B cell (primary cell): ENCODE measurements at regions not wholly inside any gene's neighbourhood (a gene's known extent, or its start where the extent isn't known, plus 50 kb on each side); places are given as distances from the start of the nearest gene placed in this dataset.

Experiments
- ATAC-seq: fragments of 200-7000 bp; cut with Tn5 transposase; one replicate; pipeline ENCODE4 v1.10.0; 2021; ENCODE audit warnings: low read depth, mild to moderate bottlenecking, moderate number of reproducible peaks, moderate library complexity
- CTCF ChIA-PET: fragments of 350-600 bp; sonication (Branson Sonifier 250); formaldehyde crosslinking; loops from one replicate; lab custom pipeline; 2021; ENCODE audit warnings: antibody characterized with exemption, inconsistent platforms; lab: Charles Lee
- POLR2A ChIA-PET: fragments of 350-600 bp; sonication (Branson Sonifier 250); formaldehyde crosslinking; loops from one replicate; lab custom pipeline; 2021; ENCODE audit warnings: antibody characterized with exemption; lab: Charles Lee
- DNase-seq: peaks from one replicate; pipeline ENCODE4 v3.0.0; 2013
- H2AFZ ChIP-seq: 2 replicates; pipeline ENCODE4 v1.6.1; 2012; ENCODE audit warnings: mild to moderate bottlenecking, low read depth, low read length; ENCODE audit not compliant: insufficient read depth, poor library complexity, severe bottlenecking
- H3K27ac ChIP-seq, 2 donors: 1 replicate in 1 of 2; 2 replicates in 1 of 2; pipeline ENCODE4 v1.5.1; 2012 to 2013; ENCODE audit warnings: low read length in 2 of 2, mild to moderate bottlenecking in 2 of 2, moderate library complexity in 1 of 2
- H3K27me3 ChIP-seq, 4 experiments: fragments of 200-600 bp in 1 of 4; sonication (generic) in 1 of 4; replicated peaks in 1 of 4; 1 replicate in 2 of 4; 2 replicates in 2 of 4; pipeline versions ENCODE4 v1.6.1 to v1.7.0; 2013 to 2016; ENCODE audit warnings: low read length in 3 of 4, mild to moderate bottlenecking in 2 of 4, mixed read lengths in 1 of 4, moderate library complexity in 1 of 4; ENCODE audit not compliant: insufficient read depth in 4 of 4, control insufficient read depth in 3 of 4; ENCODE audit errors: control extremely low read depth in 1 of 4
- H3K36me3 ChIP-seq, 2 experiments: replicated peaks in 1 of 2; 1 replicate in 1 of 2; 2 replicates in 1 of 2; pipeline versions ENCODE4 v1.6.1 to v1.7.1; 2013; ENCODE audit warnings: low read length in 1 of 2; ENCODE audit not compliant: insufficient read depth in 2 of 2, control insufficient read depth in 1 of 2; ENCODE audit errors: control extremely low read depth in 1 of 2, extremely low read depth in 1 of 2
- H3K4me1 ChIP-seq, 2 donors: fragments of 200-600 bp in 1 of 2; sonication (generic) in 1 of 2; 1 replicate in 1 of 2; 2 replicates in 1 of 2; pipeline versions ENCODE4 v1.5.1 to v1.6.1; 2013 to 2017; ENCODE audit warnings: low read length in 2 of 2; ENCODE audit not compliant: control insufficient read depth in 2 of 2, insufficient read depth in 2 of 2
- H3K4me2 ChIP-seq: replicated peaks from 2 replicates; pipeline ENCODE3; 2012; ENCODE audit warnings: mild to moderate bottlenecking, low read depth, low read length; ENCODE audit not compliant: poor library complexity, severe bottlenecking
- H3K4me3 ChIP-seq, 5 experiments: fragments of 200-600 bp in 1 of 5; sonication (generic) in 1 of 5; 1 replicate in 3 of 5; 2 replicates in 2 of 5; pipeline versions ENCODE4 v1.5.1 to v1.7.0; 2011 to 2016; ENCODE audit warnings: low read length in 4 of 5, mild to moderate bottlenecking in 4 of 5, low read depth in 2 of 5, control low read depth in 1 of 5, moderate library complexity in 1 of 5; ENCODE audit not compliant: insufficient read depth in 1 of 5; ENCODE audit errors: control extremely low read depth in 1 of 5, extremely low read depth in 1 of 5
- H3K79me2 ChIP-seq: fragments of 200-600 bp; sonication (generic); one replicate; pipeline ENCODE4 v1.6.0; 2016; ENCODE audit warnings: low read length; ENCODE audit not compliant: control insufficient read depth, insufficient read depth
- H3K9ac ChIP-seq: fragments of 200-600 bp; sonication (generic); 2 replicates; pipeline ENCODE4 v1.6.1; 2017; ENCODE audit warnings: mild to moderate bottlenecking, low read length, moderate library complexity
- H3K9me3 ChIP-seq, 3 donors: one replicate each; pipeline versions ENCODE4 v1.6.1 to v1.7.1; 2013; ENCODE audit warnings: low read length in 2 of 3; ENCODE audit not compliant: control insufficient read depth in 2 of 3, insufficient read depth in 1 of 3; ENCODE audit errors: control extremely low read depth in 1 of 3
- H4K20me1 ChIP-seq: 2 replicates; pipeline ENCODE4 v1.6.0; 2012; ENCODE audit warnings: mild to moderate bottlenecking, low read length; ENCODE audit not compliant: insufficient read depth, control insufficient read depth, poor library complexity, severe bottlenecking
- H3K27ac Mint-ChIP-seq: one replicate; pipeline ENCODE4 v1.8.0; 2021; ENCODE audit warnings: mixed read lengths
- H3K27me3 Mint-ChIP-seq: one replicate; pipeline ENCODE4 v1.8.0; 2021; ENCODE audit warnings: mixed read lengths
- H3K4me1 Mint-ChIP-seq: one replicate; pipeline ENCODE4 v1.8.0; 2021; ENCODE audit warnings: mixed read lengths
- H3K4me3 Mint-ChIP-seq: one replicate; pipeline ENCODE4 v1.8.0; 2021; ENCODE audit warnings: mixed read lengths
- H3K9me3 Mint-ChIP-seq: one replicate; pipeline ENCODE4 v1.8.0; 2022; ENCODE audit warnings: mixed read lengths; ENCODE audit not compliant: insufficient read depth
- EZH2 ChIP-seq: IDR thresholded peaks from 2 replicates; pipeline ENCODE4 v1.6.1; 2012; ENCODE audit warnings: borderline replicate concordance, low read depth, mild to moderate bottlenecking, moderate library complexity, low read length; ENCODE audit not compliant: insufficient read depth, poor library complexity, severe bottlenecking
- WGBS: methylation state at CpG from one replicate; pipeline ENCODE4 v1.1.5; 2013; ENCODE audit warnings: missing lambda C conversion rate; ENCODE audit not compliant: insufficient coverage; 5-methylcytosine and 5-hydroxymethylcytosine counted together
- intact Hi-C: fragments of 100-400 bp; cut with micrococcal nuclease; formaldehyde crosslinking; loops from one replicate; pipeline ENCODE4 v1.10.0; 2022
- TF ChIP-seq, protein P1 (sequence below): fragments of 200-600 bp; IDR thresholded peaks from one replicate; pipeline ENCODE4 v1.8.0; 2022; ENCODE audit warnings: antibody characterized with exemption, mild to moderate bottlenecking

DNA sequence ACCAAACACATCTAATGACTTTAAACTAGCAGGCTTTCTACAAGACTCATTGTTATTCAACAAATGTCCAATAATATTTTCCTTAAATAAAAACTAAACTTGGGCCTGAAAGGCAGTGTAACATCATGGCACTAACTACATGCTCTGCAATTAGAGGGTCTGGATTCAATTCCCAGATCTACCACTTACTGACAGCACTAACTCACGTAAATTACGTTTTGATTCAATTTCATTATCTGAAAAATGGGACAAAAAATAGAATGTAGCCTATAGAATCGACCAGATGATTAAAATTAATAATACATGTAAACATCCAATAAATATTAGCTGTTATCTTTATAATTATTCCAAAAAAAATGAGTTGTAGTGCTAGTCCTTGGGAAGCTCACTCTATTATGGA is 98.0 kb upstream of the DDX18 start:
- H4K20me1 ChIP-seq = no peaks in the 10 kb centered on the region
- no peak overlapping the region for H3K27ac Mint-ChIP-seq
- H3K27ac ChIP-seq = no peak overlapping the region
- H2AFZ ChIP-seq = no peak overlapping the region
- H3K9me3 ChIP-seq = no peaks in the 10 kb centered on the region
- no peaks in the 10 kb centered on the region for H3K27me3 Mint-ChIP-seq
- no peaks in the 10 kb centered on the region for H3K79me2 ChIP-seq
- H3K36me3 ChIP-seq = no peaks in the 10 kb centered on the region
- no peaks in the 10 kb centered on the region for H3K4me1 ChIP-seq
- no peak overlapping the region for H3K9ac ChIP-seq
- DNase-seq (no peak), ATAC-seq (no peak)
- TF ChIP-seq EZH2 = no peak
- TF ChIP-seq, protein P1, sequence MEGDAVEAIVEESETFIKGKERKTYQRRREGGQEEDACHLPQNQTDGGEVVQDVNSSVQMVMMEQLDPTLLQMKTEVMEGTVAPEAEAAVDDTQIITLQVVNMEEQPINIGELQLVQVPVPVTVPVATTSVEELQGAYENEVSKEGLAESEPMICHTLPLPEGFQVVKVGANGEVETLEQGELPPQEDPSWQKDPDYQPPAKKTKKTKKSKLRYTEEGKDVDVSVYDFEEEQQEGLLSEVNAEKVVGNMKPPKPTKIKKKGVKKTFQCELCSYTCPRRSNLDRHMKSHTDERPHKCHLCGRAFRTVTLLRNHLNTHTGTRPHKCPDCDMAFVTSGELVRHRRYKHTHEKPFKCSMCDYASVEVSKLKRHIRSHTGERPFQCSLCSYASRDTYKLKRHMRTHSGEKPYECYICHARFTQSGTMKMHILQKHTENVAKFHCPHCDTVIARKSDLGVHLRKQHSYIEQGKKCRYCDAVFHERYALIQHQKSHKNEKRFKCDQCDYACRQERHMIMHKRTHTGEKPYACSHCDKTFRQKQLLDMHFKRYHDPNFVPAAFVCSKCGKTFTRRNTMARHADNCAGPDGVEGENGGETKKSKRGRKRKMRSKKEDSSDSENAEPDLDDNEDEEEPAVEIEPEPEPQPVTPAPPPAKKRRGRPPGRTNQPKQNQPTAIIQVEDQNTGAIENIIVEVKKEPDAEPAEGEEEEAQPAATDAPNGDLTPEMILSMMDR = no peak
- H3K27me3 ChIP-seq = no peaks in the 10 kb centered on the region
- H3K4me3 Mint-ChIP-seq = no peak overlapping the region
- H3K4me3 ChIP-seq = no peak overlapping the region
- POLR2A ChIA-PET = no interaction called here
- peaks cover 3% of the 10 kb centered on the region for H3K9me3 Mint-ChIP-seq
- no CpG with 5 or more reads among the region's 3 CpGs for WGBS
- CTCF ChIA-PET = no interaction called here
- no peaks in the 10 kb centered on the region for H3K4me1 Mint-ChIP-seq
- intact Hi-C loops = no loop called here
- H3K4me2 ChIP-seq = no peak overlapping the region

DNA sequence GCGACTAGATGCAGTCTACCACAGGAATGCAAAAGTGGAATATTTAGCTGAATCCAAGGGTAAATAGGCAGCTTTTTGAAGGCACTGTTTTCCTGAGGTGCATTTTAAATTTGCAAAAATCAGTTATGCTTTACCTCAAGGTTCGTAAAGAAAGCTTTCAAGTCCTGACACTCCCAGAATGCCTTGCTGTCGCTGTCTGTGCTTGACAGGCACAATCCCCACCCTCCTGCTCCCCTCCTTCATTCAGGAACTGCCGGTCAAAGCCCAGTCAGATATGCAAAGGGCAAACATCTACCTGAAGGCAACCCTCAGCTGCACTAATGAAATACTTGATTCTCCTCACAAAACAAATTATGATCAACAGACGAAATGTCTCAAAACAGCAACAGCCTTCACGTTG is 97.4 kb upstream of the DDX18 start:
- H3K9me3 ChIP-seq = no peaks in the 10 kb centered on the region
- DNase-seq = no peak
- no peaks in the 10 kb centered on the region for H3K79me2 ChIP-seq
- intact Hi-C loops = no loop called here
- no peaks in the 10 kb centered on the region for H3K4me1 ChIP-seq
- no peaks in the 10 kb centered on the region for H3K36me3 ChIP-seq
- POLR2A ChIA-PET = no interaction called here
- no peak overlapping the region for H3K4me2 ChIP-seq
- no peak overlapping the region for H3K27ac Mint-ChIP-seq
- H3K9ac ChIP-seq = no peak overlapping the region
- 63% methylated on average over 4 of the region's 6 CpGs for whole genome bisulfite sequencing
- no peak overlapping the region for H3K4me3 ChIP-seq
- H3K27me3 Mint-ChIP-seq = no peaks in the 10 kb centered on the region
- ATAC-seq = no peak
- no peaks in the 10 kb centered on the region for H3K27me3 ChIP-seq
- H4K20me1 ChIP-seq = no peaks in the 10 kb centered on the region
- H3K4me1 Mint-ChIP-seq = no peaks in the 10 kb centered on the region
- H3K4me3 Mint-ChIP-seq = no peak overlapping the region
- no peaks in the 10 kb centered on the region for H3K9me3 Mint-ChIP-seq
- no peak overlapping the region for H3K27ac ChIP-seq
- no peak overlapping the region for H2AFZ ChIP-seq
- TF ChIP-seq, protein P1 = no peak
- TF ChIP-seq EZH2 = no peak
- CTCF ChIA-PET = no interaction called here
